ENCODE measurements at regions not wholly inside any gene's neighbourhood (a gene's known extent, or its start where the extent isn't known, plus 50 kb on each side); places are given as distances from the start of the nearest gene placed in this dataset.

GRCh38 chr2:56707650-56708049 is 523.9 kb downstream of the CCDC85A start:
- no peak for DNase-seq (ENCODE audit: low read depth)

- no peak for DNase-seq (ENCODE audit: low read depth)
Measured at GRCh38 chr2:56709181-56709580, 525.4 kb downstream of the CCDC85A start.

- no peak for DNase-seq (ENCODE audit: low read depth)
Measured at GRCh38 chr2:56713161-56713676, 529.4 kb downstream of the CCDC85A start.

GRCh38 chr2:56713978-56714377 is 530.2 kb downstream of the CCDC85A start:
- no peak for DNase-seq (ENCODE audit: low read depth)

- no peak for DNase-seq (ENCODE audit: low read depth)
Measured at GRCh38 chr2:56714400-56714799, 530.6 kb downstream of the CCDC85A start.

- no peak for DNase-seq (ENCODE audit: low read depth)
Measured at GRCh38 chr2:56715683-56716082, 531.9 kb downstream of the CCDC85A start.

GRCh38 chr2:56718413-56718812 is 534.6 kb downstream of the CCDC85A start:
- DNase-seq (ENCODE audit: low read depth) = no peak

- no peak for DNase-seq (ENCODE audit: low read depth)
Measured at GRCh38 chr2:56729212-56729611, 545.4 kb downstream of the CCDC85A start.

- DNase-seq (ENCODE audit: low read depth) = no peak
Measured at GRCh38 chr2:56732946-56733345, 549.2 kb downstream of the CCDC85A start.

GRCh38 chr2:56739413-56739812 is 555.6 kb downstream of the CCDC85A start:
- no peak for DNase-seq (ENCODE audit: low read depth)

GRCh38 chr2:56741601-56742102 is 557.9 kb downstream of the CCDC85A start:
- no peak for DNase-seq (ENCODE audit: low read depth)

- no peak for DNase-seq (ENCODE audit: low read depth)
Measured at GRCh38 chr2:56743807-56744206, 560.0 kb downstream of the CCDC85A start.

GRCh38 chr2:56749152-56749752 is 565.5 kb downstream of the CCDC85A start:
- no peak for DNase-seq (ENCODE audit: low read depth)

- DNase-seq (ENCODE audit: low read depth) = no peak
Measured at GRCh38 chr2:56753182-56753581, 569.4 kb downstream of the CCDC85A start.

- no peak for DNase-seq (ENCODE audit: low read depth)
Measured at GRCh38 chr2:56754066-56754615, 570.4 kb downstream of the CCDC85A start.

- no peak for DNase-seq (ENCODE audit: low read depth)
Measured at GRCh38 chr2:56754627-56755026, 570.8 kb downstream of the CCDC85A start.

- no peak for DNase-seq (ENCODE audit: low read depth)
Measured at GRCh38 chr2:56757884-56758545, 574.2 kb downstream of the CCDC85A start.

- DNase-seq (ENCODE audit: low read depth) = no peak
Measured at GRCh38 chr2:56763683-56764082, 579.9 kb downstream of the CCDC85A start.

GRCh38 chr2:56768973-56769372 is 585.2 kb downstream of the CCDC85A start:
- no peak for DNase-seq (ENCODE audit: low read depth)

GRCh38 chr2:56770490-56770889 is 586.7 kb downstream of the CCDC85A start:
- DNase-seq (ENCODE audit: low read depth) = no peak

- no peak for DNase-seq (ENCODE audit: low read depth)
Measured at GRCh38 chr2:56784046-56784445, 600.3 kb downstream of the CCDC85A start.

GRCh38 chr2:56801214-56801613 is 617.4 kb downstream of the CCDC85A start:
- DNase-seq (ENCODE audit: low read depth) = no peak

- no peak for DNase-seq (ENCODE audit: low read depth)
Measured at GRCh38 chr2:56801770-56802169, 618.0 kb downstream of the CCDC85A start.
